ENCODE measurements at regions not wholly inside any gene's neighbourhood (a gene's known extent, or its start where the extent isn't known, plus 50 kb on each side); places are given as distances from the start of the nearest gene placed in this dataset.
"Not testable (repeated sequence)": the region's sequence is repeated elsewhere in the genome, so short reads cannot be mapped to it uniquely, and the experiment has no call there.

- DNase-seq (ENCODE audit: low read depth in 2 of 2), result not testable (repeated sequence)
Observed at GRCh38 chr1:83400173-83400572, 598.8 kb downstream of the TTLL7 start.

DNA sequence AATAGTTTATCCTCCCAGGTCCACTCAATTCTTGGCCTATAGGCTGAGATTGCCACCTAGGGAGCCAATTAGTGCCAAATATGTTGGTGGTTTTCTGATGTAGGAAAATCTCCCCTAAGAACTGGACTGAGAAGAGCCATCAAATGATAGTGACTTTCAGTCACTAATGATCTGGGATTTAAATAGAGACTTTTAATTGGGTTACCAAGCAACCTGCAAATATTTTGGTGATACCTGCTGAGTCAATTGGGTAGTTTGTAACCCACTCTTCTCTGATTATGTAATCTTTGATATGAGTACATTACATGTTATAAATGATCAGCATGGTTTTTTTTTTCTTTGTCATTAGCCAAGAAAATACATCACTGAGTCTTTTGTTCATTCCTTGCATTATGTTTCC lies 600.8 kb downstream of the TTLL7 start:
- DNase-seq (ENCODE audit: low read depth in 2 of 2), result not testable (repeated sequence)

DNA sequence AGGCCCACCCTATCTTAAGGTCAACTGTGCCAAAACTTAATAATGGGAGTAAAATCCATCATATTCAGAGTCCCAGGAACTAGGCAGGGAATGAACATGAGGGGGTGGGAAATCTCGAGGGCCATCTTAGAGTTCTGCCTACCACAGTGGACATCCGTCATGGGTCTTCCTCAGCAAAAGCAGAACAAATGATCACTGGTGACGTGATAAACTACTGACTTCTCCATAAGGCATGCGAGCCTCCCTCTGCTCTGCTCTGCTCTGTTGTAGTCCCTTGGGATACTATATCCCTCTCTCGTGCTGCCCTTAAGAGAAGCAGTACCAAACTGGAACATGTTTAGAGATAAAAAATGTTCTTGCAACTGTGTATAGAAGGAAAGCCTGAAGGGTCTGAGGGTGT lies 603.8 kb downstream of the TTLL7 start:
- DNase-seq (ENCODE audit: low read depth in 2 of 2), result not testable (repeated sequence)

DNA sequence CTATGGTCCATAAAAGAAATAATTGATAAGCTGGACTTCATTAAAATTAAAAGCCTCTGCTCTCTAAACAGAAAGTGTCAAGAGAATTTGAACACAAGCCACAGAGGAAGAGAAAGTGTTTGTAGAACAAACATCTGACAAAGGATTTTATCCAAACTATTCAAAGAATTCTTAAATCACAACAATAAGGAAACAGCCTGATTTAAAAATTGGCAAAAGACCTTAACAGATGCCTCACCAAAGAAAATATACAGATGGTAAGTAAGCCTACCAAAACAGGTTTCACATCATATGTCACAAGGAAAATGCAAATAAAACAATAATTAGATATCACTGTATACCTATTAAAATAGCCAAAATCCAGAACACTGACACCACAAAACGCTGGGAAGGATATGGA lies 612.0 kb downstream of the TTLL7 start:
- not testable (repeated sequence) for DNase-seq (ENCODE audit: low read depth in 2 of 2)

GRCh38 chr1:83383107-83383506 lies 615.8 kb downstream of the TTLL7 start:
- not testable (repeated sequence) for DNase-seq (ENCODE audit: low read depth in 2 of 2)

DNA sequence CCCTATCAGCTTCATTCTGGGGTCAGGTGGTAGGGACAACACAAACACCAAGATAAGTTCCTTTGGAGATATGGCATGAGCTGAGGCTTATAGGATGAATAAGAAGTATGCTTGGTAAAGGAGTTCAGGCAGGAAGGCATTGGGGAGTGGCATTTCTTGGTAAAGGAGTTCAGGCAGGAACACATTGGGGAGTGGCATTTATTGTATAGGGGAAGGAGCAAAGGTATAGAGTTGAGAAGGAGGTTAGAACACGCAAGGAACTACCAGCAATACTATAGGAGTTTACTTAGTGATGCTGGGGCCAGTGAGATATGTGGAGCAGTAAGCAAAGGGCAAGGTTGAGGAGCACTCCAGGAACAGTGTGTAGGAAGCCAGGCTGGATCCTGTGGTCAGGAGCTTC lies 625.9 kb downstream of the TTLL7 start:
- not testable (repeated sequence) for DNase-seq (ENCODE audit: low read depth in 2 of 2)

GRCh38 chr1:83369853-83370252 lies 629.1 kb downstream of the TTLL7 start:
- DNase-seq (ENCODE audit: low read depth in 2 of 2), result not testable (repeated sequence)

GRCh38 chr1:83365320-83365719 lies 633.6 kb downstream of the TTLL7 start:
- not testable (repeated sequence) for DNase-seq (ENCODE audit: low read depth in 2 of 2)

- not testable (repeated sequence) for DNase-seq (ENCODE audit: low read depth in 2 of 2)
Observed at GRCh38 chr1:83345375-83345774, 653.6 kb downstream of the TTLL7 start.

DNA sequence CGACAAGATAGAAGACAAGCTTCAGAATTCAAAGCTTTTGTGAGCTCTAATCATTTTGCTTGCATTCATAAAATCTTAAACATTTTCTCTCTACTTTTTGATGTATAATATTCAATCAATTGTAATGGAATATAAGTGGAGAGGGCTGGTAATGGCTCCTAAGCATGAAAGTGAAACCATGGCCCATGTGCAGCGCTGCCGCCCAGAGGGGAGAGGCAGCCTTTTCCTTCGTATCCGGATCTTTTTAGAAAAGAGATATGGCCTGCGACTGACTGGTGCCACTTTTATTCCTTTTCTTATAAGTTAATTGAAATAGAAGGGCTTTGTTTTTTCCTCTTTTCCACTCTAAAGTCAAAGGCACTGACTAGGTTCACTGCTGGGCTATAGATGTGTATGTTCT lies 655.2 kb downstream of the TTLL7 start:
- not testable (repeated sequence) for DNase-seq (ENCODE audit: low read depth in 2 of 2)

GRCh38 chr1:83342995-83343394 lies 655.9 kb downstream of the TTLL7 start:
- not testable (repeated sequence) for DNase-seq (ENCODE audit: low read depth in 2 of 2)

GRCh38 chr1:83332308-83332707 lies 666.6 kb downstream of the TTLL7 start:
- DNase-seq (ENCODE audit: low read depth in 2 of 2), result not testable (repeated sequence)

DNA sequence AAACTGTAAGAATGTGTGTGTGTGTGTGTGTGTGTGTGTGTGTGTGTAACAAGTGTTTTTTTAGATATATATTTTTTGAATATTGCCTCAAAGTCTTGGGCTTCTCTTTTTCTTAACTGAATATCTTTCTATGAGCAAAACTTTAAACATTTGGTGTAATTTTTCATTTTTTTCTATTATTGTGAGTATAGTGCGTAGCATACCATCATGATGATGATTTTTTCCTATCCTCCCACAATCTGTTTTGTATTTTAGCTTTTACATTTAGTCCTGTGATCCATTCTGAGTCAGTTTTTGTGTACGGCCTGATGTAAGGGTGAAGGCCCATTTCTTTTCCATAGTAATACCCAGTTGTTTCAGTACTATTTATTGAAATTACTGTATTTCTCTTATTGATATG lies 680.6 kb downstream of the TTLL7 start:
- DNase-seq (ENCODE audit: low read depth in 2 of 2), result no peak

DNA sequence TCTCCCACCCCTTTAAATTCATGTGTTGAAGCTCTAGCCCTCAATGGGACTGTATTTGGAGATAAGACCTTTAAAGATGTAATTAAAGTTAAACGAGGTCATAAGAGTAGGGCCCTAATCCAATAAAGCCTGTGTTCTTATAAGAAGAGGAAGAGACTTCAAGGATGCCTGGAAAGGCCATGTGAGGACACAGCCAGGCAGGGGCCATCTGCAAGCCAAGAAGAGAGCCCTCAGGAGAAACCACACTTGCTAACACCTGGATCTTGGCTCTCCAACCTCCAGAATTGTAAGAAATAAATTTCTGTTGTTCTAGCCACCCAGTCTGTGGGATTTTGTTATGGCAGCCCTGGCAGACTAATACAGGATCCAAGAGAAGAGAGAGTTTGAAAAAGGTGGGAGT lies 683.5 kb downstream of the TTLL7 start:
- DNase-seq (ENCODE audit: low read depth in 2 of 2), result not testable (repeated sequence)

DNA sequence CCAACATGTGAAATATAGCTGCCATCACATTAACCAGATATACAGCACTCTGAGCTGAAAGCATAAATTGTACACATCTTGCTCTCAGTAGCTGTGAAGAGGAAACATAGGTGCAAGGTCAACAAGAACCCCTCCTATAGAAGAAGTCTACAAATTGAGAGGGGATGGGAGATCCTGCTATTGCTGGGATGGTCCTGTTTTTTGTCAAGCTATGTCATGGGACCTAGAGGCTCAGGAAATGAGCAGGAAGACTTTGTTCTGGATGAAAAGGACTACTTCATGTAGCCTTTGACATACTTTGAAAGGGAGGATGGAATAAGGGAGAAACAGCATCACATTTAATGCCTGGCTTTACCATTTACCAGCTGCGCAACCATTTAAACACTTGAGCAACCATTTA lies 688.8 kb downstream of the TTLL7 start:
- not testable (repeated sequence) for DNase-seq (ENCODE audit: low read depth in 2 of 2)

DNA sequence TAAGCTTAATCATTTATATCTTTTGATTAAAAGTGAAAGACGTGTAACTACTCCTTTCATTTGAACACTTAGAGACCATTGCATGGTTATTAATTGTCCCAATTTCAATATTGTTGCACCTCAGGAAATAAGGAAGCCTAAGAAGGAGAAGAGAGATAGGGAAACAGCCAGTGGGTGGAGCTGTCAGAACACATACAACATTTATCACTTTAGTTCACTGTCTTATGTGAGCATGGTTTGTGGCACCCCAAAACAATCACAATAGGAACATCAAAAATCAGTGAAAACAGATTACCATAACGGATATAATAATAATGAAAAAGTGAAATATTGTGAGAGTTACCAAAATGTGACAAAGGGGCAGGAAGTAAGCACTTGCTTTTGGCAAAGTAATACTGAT lies 689.9 kb downstream of the TTLL7 start:
- not testable (repeated sequence) for DNase-seq (ENCODE audit: low read depth in 2 of 2)

GRCh38 chr1:83306811-83307210 lies 692.1 kb downstream of the TTLL7 start:
- not testable (repeated sequence) for DNase-seq (ENCODE audit: low read depth in 2 of 2)

DNA sequence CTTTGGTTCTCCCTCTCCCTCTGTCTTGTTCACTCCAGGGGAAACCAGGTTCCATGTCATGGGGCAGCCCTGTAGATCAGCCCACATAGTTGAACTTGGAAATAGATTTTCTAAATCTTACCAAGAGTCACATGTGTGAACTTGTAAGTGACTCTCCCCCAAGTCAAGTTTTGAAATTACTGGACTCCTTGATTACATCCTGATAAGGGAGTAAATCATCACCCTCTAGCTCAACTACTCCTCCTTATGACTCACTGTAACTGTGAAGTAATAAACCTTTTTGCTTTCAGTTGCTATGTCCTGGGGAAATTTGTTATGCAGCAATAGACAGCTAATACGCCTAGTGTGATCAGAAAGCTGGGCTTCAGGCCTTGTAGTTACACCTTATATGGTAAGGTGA lies 703.3 kb downstream of the TTLL7 start:
- DNase-seq (ENCODE audit: low read depth in 2 of 2), result not testable (repeated sequence)

DNA sequence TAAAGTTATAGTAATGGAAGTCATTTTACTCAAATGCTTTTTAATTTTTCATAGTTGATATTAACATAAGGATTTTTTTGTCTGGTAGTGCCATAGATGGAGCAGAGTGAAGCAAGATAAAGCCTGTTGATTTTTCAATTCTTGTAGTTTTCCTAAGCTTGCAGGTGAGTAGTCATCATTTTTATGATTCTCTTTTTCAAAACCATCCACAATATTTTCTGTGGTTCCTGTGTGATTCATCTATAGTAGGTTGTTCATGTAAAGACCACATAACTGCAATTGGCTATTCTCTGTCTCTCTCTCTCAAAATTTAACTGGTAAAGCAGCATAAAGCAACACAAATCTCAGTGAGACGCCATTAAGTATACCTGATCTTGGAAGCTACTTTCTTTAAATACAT lies 711.5 kb downstream of the TTLL7 start:
- DNase-seq (ENCODE audit: low read depth in 2 of 2), result not testable (repeated sequence)

GRCh38 chr1:83274656-83275055 lies 724.3 kb downstream of the TTLL7 start:
- not testable (repeated sequence) for DNase-seq (ENCODE audit: low read depth in 2 of 2)

- DNase-seq (ENCODE audit: low read depth in 2 of 2), result not testable (repeated sequence)
Observed at GRCh38 chr1:83272484-83272883, 726.4 kb downstream of the TTLL7 start.

DNA sequence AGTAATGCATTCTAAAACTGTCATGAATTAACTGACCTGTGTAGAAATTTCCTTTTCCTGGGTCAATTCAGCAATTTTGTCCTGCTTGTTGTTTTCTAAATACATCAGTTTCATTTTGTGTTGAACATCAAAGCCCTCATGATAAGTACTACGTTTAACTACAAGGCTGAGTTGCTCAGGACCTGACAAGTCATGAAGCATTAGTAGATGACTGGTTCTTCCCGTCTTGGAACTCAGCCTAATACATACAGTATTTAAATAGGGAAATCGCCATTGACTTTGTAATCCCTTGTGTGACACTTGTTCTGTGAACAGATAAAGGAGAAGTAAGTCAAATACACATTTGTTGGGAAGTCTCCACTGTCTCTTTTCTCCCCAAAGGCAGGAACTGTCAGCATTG lies 727.1 kb downstream of the TTLL7 start:
- not testable (repeated sequence) for DNase-seq (ENCODE audit: low read depth in 2 of 2)

- DNase-seq (ENCODE audit: low read depth in 2 of 2), result not testable (repeated sequence)
Observed at GRCh38 chr1:83270801-83271200, 728.1 kb downstream of the TTLL7 start.

GRCh38 chr1:83263808-83264207 lies 735.1 kb downstream of the TTLL7 start:
- DNase-seq (ENCODE audit: low read depth in 2 of 2), result not testable (repeated sequence)
